ENCODE measurements at regions not wholly inside any gene's neighbourhood (a gene's known extent, or its start where the extent isn't known, plus 50 kb on each side); places are given as distances from the start of the nearest gene placed in this dataset.

DNA sequence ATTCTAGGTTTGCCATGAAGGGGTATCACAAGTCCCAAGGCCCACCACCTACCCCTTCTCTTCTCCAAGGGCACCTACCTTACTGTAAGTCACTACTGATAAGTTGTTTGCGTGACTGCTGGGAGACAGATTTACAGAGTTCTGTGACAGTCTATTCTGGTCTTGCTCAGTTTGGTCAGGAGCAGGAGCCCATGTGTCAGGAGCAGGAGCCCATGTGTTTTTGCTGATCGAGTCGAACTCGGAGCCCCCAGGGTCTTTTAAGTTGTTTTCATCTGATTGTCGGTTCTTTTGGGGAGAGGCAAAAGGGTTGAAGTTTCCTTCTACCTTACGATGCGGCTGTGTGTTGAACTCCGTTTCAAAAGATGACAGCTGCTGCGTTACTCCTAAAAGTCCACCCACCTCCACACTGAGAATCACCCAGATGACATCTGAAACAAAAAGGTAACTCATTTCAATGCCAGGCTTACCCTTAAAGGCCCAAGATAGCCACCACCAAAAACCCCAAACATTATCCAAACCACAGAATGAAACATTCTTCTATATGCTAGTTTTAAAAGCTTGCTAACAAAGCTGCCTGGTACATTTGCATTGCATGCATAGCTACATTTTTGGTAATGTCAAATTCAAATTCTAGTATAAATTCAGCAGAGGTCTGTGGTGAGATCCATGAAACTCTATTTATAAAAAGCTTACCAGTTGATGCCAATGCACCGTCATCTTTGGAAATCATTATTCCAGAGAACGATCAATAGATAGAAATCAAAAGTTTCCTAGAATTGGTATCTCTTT lies 50.5 kb upstream of the SPDEF start:
- TF ChIP-seq ARNT (IDR thresholded peaks at IDR 0.05) (no peak), FOXM1 (IDR thresholded peaks at IDR 0.05; ENCODE audit: borderline replicate concordance) (no peak), ELF4 (IDR thresholded peaks at IDR 0.05) (no peak), BHLHE40 (IDR thresholded peaks at IDR 0.05; ENCODE audit: borderline replicate concordance) (no peak)

Data from HEK293T (cell line).